ENCODE measurements at regions not wholly inside any gene's neighbourhood (a gene's known extent, or its start where the extent isn't known, plus 50 kb on each side); places are given as distances from the start of the nearest gene placed in this dataset.
"Not testable (repeated sequence)": the region's sequence is repeated elsewhere in the genome, so short reads cannot be mapped to it uniquely, and the experiment has no call there.

DNA sequence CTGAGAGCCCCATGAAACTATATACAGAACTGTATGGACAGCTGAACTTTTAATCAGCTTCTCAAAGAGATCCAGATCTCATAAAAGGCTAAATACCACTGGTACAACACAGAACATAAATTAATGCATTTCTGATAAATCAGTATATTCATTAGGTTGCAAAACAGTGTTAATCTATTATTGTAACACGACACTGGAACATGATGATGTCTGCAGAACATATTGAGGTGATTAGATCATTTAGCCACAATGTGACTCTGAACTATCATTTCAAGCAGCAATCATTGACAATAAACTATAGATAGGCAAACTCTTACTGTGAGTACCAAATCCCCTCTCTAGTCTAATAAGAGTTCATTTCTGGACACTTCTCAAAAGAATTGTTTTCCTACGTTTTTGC, 50.3 kb downstream of the GASK1B start:
- no peak for DNase-seq

DNA sequence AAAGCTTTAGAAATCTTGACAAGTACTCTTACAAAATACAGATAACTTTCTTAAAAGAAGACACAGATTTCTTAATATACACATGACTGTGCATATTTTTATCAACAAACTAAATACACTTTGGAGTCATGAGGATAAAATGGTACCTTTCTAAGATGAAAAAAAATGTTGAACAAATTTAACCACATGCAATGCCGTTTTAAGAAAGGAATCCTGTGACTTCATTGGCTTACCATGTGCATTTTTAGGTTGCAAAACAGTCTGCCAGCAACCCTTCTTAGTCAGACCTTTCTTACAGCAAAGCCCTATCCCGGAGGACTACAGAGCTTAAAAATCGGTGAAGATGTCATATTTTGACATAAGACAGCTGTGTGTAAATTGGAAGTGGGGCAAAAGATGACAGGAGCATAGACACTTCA, 51.7 kb downstream of the GASK1B start:
- DNase-seq = no peak

DNA sequence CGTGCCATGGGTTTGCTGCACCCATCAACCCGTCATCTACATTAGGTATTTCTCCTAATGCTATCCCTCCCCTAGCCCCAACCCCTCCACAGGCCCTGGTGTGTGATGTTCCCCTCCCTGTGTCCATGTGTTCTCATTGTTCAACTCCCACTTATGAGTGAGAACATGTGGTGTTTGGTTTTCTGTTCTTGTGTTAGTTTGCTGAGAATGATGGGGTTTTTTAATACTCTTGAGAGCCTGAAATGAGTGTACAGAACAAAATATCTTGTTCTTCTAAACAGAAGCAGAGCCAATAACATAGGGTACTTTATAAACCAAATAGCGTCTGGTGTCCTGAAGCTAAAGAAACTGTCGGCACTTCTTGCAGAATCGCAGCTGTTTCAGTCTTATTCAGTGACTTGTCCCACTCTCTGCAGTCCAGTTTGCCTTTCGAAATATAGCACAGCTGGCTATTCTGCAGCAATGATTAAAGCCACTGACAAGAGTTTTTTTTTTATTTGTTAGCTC, 52.1 kb downstream of the GASK1B start:
- DNase-seq = not testable (repeated sequence)

DNA sequence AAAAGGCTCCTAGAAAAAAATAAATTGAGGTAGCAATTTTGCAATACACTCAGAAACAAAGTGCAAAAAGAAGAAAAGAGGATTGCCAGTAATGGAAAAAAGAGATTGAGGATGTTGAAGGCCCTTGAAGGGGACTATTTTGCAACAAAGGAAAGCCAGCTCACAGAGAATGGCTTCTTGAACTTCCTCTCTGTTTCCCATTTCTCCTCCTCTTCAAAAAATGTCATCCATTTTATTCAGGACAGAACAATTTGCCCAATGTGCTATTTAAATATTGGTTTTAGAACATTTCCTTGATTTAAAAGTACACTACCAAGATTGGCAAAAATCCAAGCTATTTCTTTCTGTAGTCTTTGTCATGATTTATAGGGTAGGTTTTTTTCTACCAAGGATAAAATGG, 60.2 kb downstream of the GASK1B start:
- DNase-seq = no peak

- no peak for DNase-seq
Measured at GRCh38 chr4:158111241-158111640, 61.6 kb downstream of the GASK1B start.

GRCh38 chr4:158102904-158103303, 69.9 kb downstream of the GASK1B start:
- DNase-seq = no peak

DNA sequence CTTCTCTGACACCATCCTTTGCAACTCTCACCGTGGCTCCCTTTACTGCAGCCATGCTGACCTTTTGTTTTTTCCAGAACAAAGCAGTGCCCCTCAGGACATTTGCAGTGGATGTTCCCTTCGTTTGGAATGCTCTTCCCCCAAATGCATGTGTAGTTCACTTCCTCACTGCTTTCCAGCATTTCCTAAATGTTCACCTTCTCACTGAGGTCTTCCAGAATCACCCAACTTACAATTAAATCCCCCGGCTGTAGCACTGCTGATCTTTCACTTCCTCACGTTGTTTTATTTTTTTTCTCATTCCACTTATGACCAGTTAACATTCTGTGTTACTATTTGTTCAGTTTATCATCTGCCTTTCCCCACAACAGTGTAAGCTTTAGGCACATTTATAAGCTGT, 73.1 kb downstream of the GASK1B start:
- DNase-seq = no peak

- no peak for DNase-seq
Measured at GRCh38 chr4:158098802-158099201, 74.0 kb downstream of the GASK1B start.

GRCh38 chr4:158094413-158095134, 78.3 kb downstream of the GASK1B start:
- no peak for DNase-seq

- no peak for DNase-seq
Measured at GRCh38 chr4:158090323-158090722, 82.5 kb downstream of the GASK1B start.

DNA sequence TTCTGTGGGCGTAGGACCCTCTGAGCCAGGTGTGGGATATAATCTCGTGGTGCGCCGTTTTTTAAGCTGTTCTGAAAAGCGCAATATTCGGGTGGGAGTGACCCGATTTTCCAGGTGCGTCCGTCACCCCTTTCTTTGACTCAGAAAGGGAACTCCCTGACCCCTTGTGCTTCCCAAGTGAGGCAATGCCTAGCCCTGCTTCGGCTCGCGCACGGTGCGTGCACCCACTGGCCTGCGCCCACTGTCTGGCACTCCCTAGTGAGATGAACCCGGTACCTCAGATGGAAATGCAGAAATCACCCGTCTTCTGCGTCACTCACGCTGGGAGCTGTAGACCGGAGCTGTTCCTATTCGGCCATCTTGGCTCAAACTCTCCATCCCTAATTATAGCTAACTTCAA, 82.9 kb downstream of the GASK1B start:
- DNase-seq = not testable (repeated sequence)

- no peak for DNase-seq
Measured at GRCh38 chr4:158080354-158080753, 92.5 kb downstream of the GASK1B start.

GRCh38 chr4:158079661-158080060, 93.2 kb downstream of the GASK1B start:
- no peak for DNase-seq

GRCh38 chr4:158077835-158078234, 95.0 kb downstream of the GASK1B start:
- DNase-seq = no peak

DNA sequence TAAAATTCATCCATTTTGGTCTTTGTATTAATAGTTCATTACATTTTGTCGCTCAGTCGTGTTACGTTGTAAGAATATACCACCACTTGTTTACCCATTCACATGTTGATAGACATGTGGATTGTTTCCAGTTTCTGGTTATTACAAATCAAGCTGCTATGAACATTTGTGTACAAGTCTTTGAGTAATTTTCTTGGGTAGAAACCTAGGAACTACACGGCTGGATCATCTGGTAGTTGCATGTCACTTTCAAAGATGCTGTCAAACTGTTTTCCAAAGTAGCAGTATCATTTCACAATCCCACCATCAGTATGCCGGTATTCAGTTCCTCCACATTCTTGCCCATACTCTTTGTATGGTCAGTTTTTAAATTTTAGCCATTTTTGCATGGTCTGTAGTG, 98.0 kb downstream of the GASK1B start:
- no peak for DNase-seq

GRCh38 chr4:158071931-158072330, 100.9 kb downstream of the GASK1B start:
- no peak for DNase-seq

- no peak for DNase-seq
Measured at GRCh38 chr4:158068068-158068467, 104.8 kb downstream of the GASK1B start.

GRCh38 chr4:158067646-158068045, 105.2 kb downstream of the GASK1B start:
- no peak for DNase-seq

- DNase-seq = no peak
Measured at GRCh38 chr4:158065603-158066002, 107.2 kb downstream of the GASK1B start.

GRCh38 chr4:158065176-158065575, 107.6 kb downstream of the GASK1B start:
- DNase-seq = no peak

GRCh38 chr4:158056689-158057245, 116.1 kb downstream of the GASK1B start:
- no peak for DNase-seq

GRCh38 chr4:158055668-158056067, 117.2 kb downstream of the GASK1B start:
- no peak for DNase-seq

- DNase-seq = no peak
Measured at GRCh38 chr4:158053801-158054200, 119.0 kb downstream of the GASK1B start.

DNA sequence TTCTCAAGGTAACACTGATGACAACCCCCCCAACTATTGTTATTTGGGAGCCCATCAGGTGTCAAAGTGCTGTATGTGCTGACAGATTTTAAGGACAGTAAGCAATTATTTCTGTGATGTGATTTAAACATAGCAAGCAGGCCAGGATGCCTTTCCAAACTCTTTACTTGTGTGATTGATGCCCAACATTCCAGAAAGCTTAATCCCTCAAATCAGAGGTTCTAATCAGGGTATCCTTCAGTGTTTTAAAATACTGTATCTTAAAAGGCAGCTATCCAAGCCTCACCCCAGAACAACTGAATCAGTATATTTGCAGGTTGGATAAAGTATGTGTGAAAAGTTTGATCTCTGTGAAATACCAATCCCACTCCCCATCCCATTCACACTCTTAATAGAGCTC, 119.7 kb downstream of the GASK1B start:
- no peak for DNase-seq

Measured in activated T-cell treated with anti-CD3 and anti-CD28 coated beads, Interleukin-2, amount 50 U/mL, for 48 hours (primary cell).